ENCODE measurements at regions not wholly inside any gene's neighbourhood (a gene's known extent, or its start where the extent isn't known, plus 50 kb on each side); places are given as distances from the start of the nearest gene placed in this dataset.

DNA sequence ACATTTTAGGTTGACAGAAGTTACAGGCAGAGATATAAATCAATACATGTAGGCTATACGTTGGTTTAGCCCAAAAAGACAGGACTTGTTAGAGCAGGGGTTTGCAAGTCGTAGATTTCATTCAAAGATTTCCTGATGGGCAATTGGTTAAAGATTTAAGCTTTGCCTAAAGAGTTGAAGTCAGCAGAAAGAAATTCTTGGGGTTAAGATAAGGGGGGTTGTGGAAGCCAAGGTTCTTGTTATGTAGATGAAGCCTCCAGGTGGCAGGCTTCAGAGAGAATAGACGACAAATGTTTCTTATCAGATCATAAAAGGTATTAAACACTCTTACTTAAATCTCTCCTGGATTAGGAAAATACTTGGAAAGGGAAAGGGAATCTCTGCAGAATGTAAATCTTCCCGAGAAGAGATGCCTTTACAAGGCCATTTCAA is 510.8 kb downstream of the TMTC2 start:
- Mint-ChIP-seq H3K9me3 (ENCODE audit: insufficient read depth) (peaks cover 4% of the 10 kb centered on the region), H3K4me1 (ENCODE audit: low read depth) (no peaks in the 10 kb centered on the region), H3K4me3 (no peak overlapping the region), H3K27me3 (ENCODE audit: low read depth) (no peaks in the 10 kb centered on the region), H3K27ac (no peak overlapping the region), H3K36me3 (ENCODE audit: low read depth) (no peaks in the 10 kb centered on the region)
- ChIA-PET CTCF (no interaction called here), POLR2A (no interaction called here)
- ATAC-seq, result no peak
- DNase-seq, result no peak

DNA sequence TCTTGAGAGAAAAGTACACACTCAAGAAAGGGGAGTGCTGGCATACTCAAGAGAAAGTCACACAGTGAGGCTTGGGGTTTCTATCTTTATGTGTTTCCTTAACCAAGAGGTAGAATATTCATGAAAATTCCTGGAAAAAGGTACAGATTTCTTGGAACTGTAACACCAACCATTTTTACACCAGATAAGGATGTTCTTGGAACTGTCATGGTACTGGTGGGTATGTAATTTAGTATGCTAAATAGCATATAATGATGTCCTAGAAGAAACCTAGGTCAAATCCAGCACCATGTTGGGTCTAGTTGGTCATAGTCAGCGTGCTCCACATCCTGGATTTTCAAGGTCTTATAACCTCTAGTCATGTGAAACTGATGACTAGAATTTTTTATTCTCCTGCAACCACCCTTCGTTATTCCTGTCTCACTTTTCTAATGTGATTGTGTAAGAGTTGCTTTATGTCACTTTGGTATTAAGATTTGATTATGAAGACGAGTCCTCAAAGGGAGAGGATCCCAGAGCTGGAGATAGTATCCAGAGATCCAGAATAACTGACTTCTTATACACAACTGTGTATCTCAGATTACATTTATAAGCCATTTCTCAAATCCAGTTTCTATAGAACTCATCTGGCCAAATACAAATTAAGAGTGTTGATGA is 510.1 kb downstream of the TMTC2 start:
- DNase-seq (no peak), ATAC-seq (no peak)
- ChIA-PET CTCF (no interaction called here), POLR2A (no interaction called here)
- Mint-ChIP-seq H3K4me1 (ENCODE audit: low read depth) (no peaks in the 10 kb centered on the region), H3K27me3 (ENCODE audit: low read depth) (no peaks in the 10 kb centered on the region), H3K27ac (no peak overlapping the region), H3K4me3 (no peak overlapping the region), H3K36me3 (ENCODE audit: low read depth) (no peaks in the 10 kb centered on the region), H3K9me3 (ENCODE audit: insufficient read depth) (peaks cover 4% of the 10 kb centered on the region)

DNA sequence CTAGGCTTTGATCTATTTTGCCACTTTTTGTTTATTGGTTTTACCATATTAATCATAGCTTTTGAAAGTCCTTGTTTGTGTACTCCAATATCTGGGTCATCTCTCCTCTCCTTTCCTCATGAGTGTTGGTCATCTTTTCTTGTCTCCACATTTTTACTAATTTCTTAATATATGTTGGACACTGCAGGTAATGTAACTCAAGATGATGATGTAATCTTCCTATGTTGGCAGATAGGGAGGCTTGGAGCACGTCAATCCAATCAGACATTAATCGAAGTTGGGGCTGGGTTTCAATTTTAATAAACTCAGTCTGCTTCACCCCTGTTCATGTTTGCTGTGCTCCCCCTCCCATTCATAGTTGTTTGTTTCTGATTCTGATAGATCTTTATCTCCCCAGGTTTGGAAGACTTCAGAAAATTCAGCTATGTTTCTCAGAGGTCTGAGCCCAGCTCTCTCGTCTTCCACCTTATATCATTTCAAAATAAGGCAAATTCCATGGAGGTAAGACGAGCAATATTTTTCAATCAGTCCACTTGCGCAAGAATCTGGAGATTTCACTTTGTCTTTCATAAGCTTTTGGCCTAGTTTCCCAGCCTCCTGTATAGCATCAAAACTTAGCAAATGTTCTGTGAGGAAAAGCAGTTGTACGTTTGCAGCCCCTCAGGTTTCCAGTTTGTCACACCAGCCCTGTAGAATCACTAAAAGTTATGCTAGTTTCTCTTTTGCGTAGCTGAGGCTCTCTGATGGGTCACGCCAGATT is 504.1 kb downstream of the TMTC2 start:
- ChIA-PET POLR2A (no interaction called here), CTCF (no interaction called here)
- H3K36me3 Mint-ChIP-seq (ENCODE audit: low read depth), result no peaks in the 10 kb centered on the region
- H3K9me3 Mint-ChIP-seq (ENCODE audit: insufficient read depth), result peaks cover 4% of the 10 kb centered on the region
- H3K27me3 Mint-ChIP-seq (ENCODE audit: low read depth), result no peaks in the 10 kb centered on the region
- H3K4me1 Mint-ChIP-seq (ENCODE audit: low read depth), result no peaks in the 10 kb centered on the region
- H3K4me3 Mint-ChIP-seq, result no peak overlapping the region
- ATAC-seq (no peak), DNase-seq (no peak)
- H3K27ac Mint-ChIP-seq, result no peak overlapping the region

DNA sequence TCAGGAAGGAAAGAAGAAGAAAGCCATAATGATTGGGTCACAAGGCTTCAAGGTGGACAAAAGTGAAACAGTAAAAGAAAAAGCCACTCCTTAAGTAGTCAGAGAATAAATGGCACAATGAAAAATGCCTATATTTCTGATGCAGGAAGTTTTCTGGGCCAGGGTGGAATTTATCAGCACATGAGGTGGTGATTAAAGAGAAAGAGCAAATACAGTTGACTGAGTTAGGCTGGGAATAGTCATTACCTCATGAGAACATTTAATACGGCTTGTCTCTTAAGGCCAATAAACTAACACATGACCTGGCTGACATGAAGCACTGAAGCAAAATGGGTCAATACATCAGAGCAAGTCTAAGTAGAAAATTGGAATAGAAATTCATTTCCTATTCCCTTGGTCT is 499.7 kb downstream of the TMTC2 start:
- ChIA-PET CTCF (no interaction called here), POLR2A (no interaction called here)
- H3K27me3 Mint-ChIP-seq (ENCODE audit: low read depth), result no peaks in the 10 kb centered on the region
- H3K9me3 Mint-ChIP-seq (ENCODE audit: insufficient read depth), result no peaks in the 10 kb centered on the region
- no peaks in the 10 kb centered on the region for H3K4me1 Mint-ChIP-seq (ENCODE audit: low read depth)
- ATAC-seq (no peak), DNase-seq (no peak)
- no peak overlapping the region for H3K4me3 Mint-ChIP-seq
- H3K27ac Mint-ChIP-seq, result no peak overlapping the region
- no peaks in the 10 kb centered on the region for H3K36me3 Mint-ChIP-seq (ENCODE audit: low read depth)

DNA sequence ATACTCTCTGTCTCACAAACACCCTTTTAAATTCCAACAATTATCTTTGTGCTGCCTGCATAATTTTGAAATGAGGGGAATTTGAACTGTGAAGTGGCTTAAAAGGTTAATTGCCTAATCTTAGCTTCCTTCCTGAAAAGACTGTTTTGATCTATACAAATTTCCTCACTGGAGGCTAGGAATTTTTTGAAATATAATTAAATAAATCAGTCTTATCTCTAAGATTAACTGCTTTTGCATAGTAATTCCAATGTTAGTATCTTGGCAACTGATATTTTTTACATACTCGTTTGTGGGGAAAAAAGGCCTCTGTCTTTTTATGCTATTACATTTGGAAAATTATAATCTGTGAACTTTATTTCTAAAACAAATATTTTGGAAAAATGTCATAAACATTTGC is 498.5 kb downstream of the TMTC2 start:
- no peak overlapping the region for H3K27ac Mint-ChIP-seq
- no peak for DNase-seq

More for the DNA sequence above, 498.5 kb downstream of the TMTC2 start:
- no peak overlapping the region for H3K4me3 Mint-ChIP-seq
- no peaks in the 10 kb centered on the region for H3K27me3 Mint-ChIP-seq (ENCODE audit: low read depth)
- no peaks in the 10 kb centered on the region for H3K36me3 Mint-ChIP-seq (ENCODE audit: low read depth)
- no peaks in the 10 kb centered on the region for H3K9me3 Mint-ChIP-seq (ENCODE audit: insufficient read depth)
- H3K4me1 Mint-ChIP-seq (ENCODE audit: low read depth), result no peaks in the 10 kb centered on the region
- ChIA-PET CTCF (no interaction called here), POLR2A (no interaction called here)
- no peak for ATAC-seq
